A549 (cell line): ENCODE measurements at regions not wholly inside any gene's neighbourhood (a gene's known extent, or its start where the extent isn't known, plus 50 kb on each side); places are given as distances from the start of the nearest gene placed in this dataset.

Experiments used
- CEBPB ChIP-seq, 2 experiments: fragments of >200 bp in 1 of 2; sonication (Bioruptor Twin) in 1 of 2; formaldehyde crosslinking in 1 of 2; IDR thresholded peaks; 2 replicates each; pipeline ENCODE4 v1.6.1; 2012 to 2016
- CTCF ChIP-seq: fragments of >200 bp; sonication (Bioruptor Twin); formaldehyde crosslinking; IDR thresholded peaks from 3 replicates; pipeline ENCODE4 v1.5.1; 2016
- MYC ChIP-seq: IDR thresholded peaks from 2 replicates; pipeline ENCODE4 v1.6.1; 2012; ENCODE audit warnings: mild to moderate bottlenecking, inconsistent platforms, low read length, improper control_type of control experiment, borderline replicate concordance
- POLR2A ChIP-seq: IDR thresholded peaks from 2 replicates; pipeline ENCODE4 v1.6.1; 2012; ENCODE audit warnings: mild to moderate bottlenecking, low read length
- RNF2 ChIP-seq: fragments of 200-600 bp; sonication (generic); IDR thresholded peaks from 2 replicates; pipeline ENCODE4 v1.6.1; 2016; ENCODE audit warnings: low read depth, mild to moderate bottlenecking, antibody characterized with exemption, moderate library complexity, borderline replicate concordance

DNA sequence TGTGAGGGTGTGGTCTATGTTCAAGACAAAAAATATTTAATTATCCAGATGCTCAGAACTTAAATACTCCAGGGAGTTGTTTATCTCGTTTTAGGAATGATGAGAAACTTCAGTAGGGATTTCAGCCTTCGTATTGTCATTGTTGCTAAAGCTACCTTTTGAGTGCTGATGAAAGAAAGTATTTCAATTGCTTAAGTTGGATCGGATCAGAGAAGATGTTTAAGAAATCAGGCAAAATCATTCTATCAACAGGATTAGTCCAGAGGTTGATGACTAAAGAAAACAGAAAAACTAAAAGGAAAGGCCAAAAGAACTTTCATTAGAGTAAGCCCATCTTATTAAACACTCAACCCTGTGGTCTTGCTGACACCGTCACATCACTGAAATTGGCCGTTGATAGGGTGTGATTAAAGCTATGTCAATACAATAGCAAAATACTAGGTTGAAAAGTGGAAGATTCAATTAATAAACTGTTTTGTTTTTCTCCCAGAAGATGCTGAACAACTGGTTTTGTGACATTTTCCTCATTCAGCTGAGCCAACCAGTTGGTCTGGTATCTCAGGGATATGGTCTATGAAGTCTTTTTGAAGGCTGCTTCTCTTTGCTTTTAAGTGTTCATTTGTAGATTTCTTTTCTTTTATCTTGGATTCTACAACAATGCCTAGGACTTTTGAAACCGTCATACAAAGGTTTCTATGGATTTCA is 551.7 kb downstream of the SLC4A3 start:
- TF ChIP-seq POLR2A: no peak
- no peak for TF ChIP-seq CTCF
- no peak for TF ChIP-seq MYC
- TF ChIP-seq CEBPB (IDR thresholded peaks at IDR 0.05): no peak
- TF ChIP-seq RNF2: no peak
